Upper lobe of left lung (tissue), 4 donors: ENCODE measurements at regions not wholly inside any gene's neighbourhood (a gene's known extent, or its start where the extent isn't known, plus 50 kb on each side); places are given as distances from the start of the nearest gene placed in this dataset.

ENCODE experiments used
- EP300 ChIP-seq, 4 donors: sonication (generic); formaldehyde crosslinking; IDR thresholded peaks; one replicate each; pipeline ENCODE4 v1.5.1; 2017; ENCODE audit warnings: antibody characterized with exemption in 4 of 4, control low read depth in 2 of 4
- POLR2A ChIP-seq, 4 donors: fragments of 450-650 bp; IDR thresholded peaks; one replicate each; pipeline ENCODE4 v1.5.1; 2016 to 2017; ENCODE audit warnings: antibody characterized with exemption in 4 of 4, mild to moderate bottlenecking in 2 of 4
- POLR2AphosphoS5 ChIP-seq, 2 donors: sonication (generic); formaldehyde crosslinking; IDR thresholded peaks; one replicate each; pipeline ENCODE4 v1.5.1; 2017; ENCODE audit warnings: antibody characterized with exemption in 2 of 2
- TF ChIP-seq, protein P1 (sequence below), 6 experiments: fragments of 450-650 bp in 4 of 6; fragments of 200-600 bp in 2 of 6; sonication (generic) in 2 of 6; IDR thresholded peaks; one replicate each; pipeline ENCODE4 v1.5.1; 2016 to 2019; ENCODE audit warnings: antibody characterized with exemption in 6 of 6

DNA sequence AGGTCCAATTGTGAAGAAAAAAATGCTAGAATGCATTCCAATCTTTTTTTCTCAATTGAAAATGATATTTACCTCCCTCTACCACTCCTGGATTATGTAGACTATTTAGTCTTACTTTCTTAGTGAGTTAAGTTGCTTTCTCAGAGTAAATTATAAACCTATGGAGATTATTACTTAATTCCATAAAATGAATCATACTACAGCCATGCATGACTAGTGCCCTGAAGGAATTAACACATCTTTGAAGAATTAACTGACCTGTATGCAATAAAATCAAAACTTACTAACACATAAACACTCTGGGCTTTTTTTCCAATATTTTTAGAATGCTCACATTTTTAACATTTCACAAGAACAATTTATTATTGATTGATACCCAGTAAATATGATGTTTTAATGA, 379.4 kb upstream of the DACH1 start:
- TF ChIP-seq, protein P1, sequence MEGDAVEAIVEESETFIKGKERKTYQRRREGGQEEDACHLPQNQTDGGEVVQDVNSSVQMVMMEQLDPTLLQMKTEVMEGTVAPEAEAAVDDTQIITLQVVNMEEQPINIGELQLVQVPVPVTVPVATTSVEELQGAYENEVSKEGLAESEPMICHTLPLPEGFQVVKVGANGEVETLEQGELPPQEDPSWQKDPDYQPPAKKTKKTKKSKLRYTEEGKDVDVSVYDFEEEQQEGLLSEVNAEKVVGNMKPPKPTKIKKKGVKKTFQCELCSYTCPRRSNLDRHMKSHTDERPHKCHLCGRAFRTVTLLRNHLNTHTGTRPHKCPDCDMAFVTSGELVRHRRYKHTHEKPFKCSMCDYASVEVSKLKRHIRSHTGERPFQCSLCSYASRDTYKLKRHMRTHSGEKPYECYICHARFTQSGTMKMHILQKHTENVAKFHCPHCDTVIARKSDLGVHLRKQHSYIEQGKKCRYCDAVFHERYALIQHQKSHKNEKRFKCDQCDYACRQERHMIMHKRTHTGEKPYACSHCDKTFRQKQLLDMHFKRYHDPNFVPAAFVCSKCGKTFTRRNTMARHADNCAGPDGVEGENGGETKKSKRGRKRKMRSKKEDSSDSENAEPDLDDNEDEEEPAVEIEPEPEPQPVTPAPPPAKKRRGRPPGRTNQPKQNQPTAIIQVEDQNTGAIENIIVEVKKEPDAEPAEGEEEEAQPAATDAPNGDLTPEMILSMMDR (IDR thresholded peaks at IDR 0.05) = no peak
- TF ChIP-seq POLR2A (IDR thresholded peaks at IDR 0.05) = no peak
- TF ChIP-seq POLR2AphosphoS5 (IDR thresholded peaks at IDR 0.05) = no peak
- TF ChIP-seq EP300 (IDR thresholded peaks at IDR 0.05) = no peak
